ES-I3 (cell line): ENCODE measurements at regions not wholly inside any gene's neighbourhood (a gene's known extent, or its start where the extent isn't known, plus 50 kb on each side); places are given as distances from the start of the nearest gene placed in this dataset.
"Not testable (repeated sequence)": the region's sequence is repeated elsewhere in the genome, so short reads cannot be mapped to it uniquely, and the experiment has no call there.

Experiments used
- H3K36me3 ChIP-seq: 2 replicates; pipeline ENCODE4 v1.6.1; 2013; ENCODE audit warnings: mild to moderate bottlenecking, low read length, control low read depth, moderate library complexity; ENCODE audit not compliant: insufficient read depth
- H3K4me1 ChIP-seq: 2 replicates; pipeline ENCODE4 v1.6.1; 2013; ENCODE audit warnings: mild to moderate bottlenecking, control low read depth, low read length; ENCODE audit not compliant: insufficient read depth
- H3K9ac ChIP-seq: 2 replicates; pipeline ENCODE4 v1.6.1; 2013; ENCODE audit warnings: low read depth, mild to moderate bottlenecking, low read length, moderate library complexity
- H3K9me3 ChIP-seq: 2 replicates; pipeline ENCODE4 v1.6.1; 2013; ENCODE audit warnings: mild to moderate bottlenecking, low read length, moderate library complexity; ENCODE audit not compliant: control insufficient read depth, insufficient read depth

- no peaks in the 10 kb centered on the region for H3K9me3 ChIP-seq
- H3K4me1 ChIP-seq: no peaks in the 10 kb centered on the region
- no peaks in the 10 kb centered on the region for H3K36me3 ChIP-seq
- no peak overlapping the region for H3K9ac ChIP-seq
Observed at GRCh38 chr12:83784298-83784890, 1097.7 kb downstream of the TMTC2 start.

- H3K36me3 ChIP-seq: no peaks in the 10 kb centered on the region
- no peaks in the 10 kb centered on the region for H3K4me1 ChIP-seq
- no peak overlapping the region for H3K9ac ChIP-seq
- H3K9me3 ChIP-seq: no peaks in the 10 kb centered on the region
Observed at GRCh38 chr12:83779526-83779925, 1092.8 kb downstream of the TMTC2 start.

- H3K9ac ChIP-seq: no peak overlapping the region
- H3K36me3 ChIP-seq: no peaks in the 10 kb centered on the region
- no peaks in the 10 kb centered on the region for H3K9me3 ChIP-seq
- H3K4me1 ChIP-seq: no peaks in the 10 kb centered on the region
Observed at GRCh38 chr12:83769151-83769550, 1082.4 kb downstream of the TMTC2 start.

GRCh38 chr12:83767723-83768122 is 1081.0 kb downstream of the TMTC2 start:
- no peaks in the 10 kb centered on the region for H3K4me1 ChIP-seq
- H3K9ac ChIP-seq: no peak overlapping the region
- no peaks in the 10 kb centered on the region; the same call in 1 of the 2 replicates for H3K9me3 ChIP-seq
- H3K36me3 ChIP-seq: no peaks in the 10 kb centered on the region

- H3K9ac ChIP-seq: no peak overlapping the region
- H3K9me3 ChIP-seq: no peaks in the 10 kb centered on the region; the same call in 1 of the 2 replicates
- H3K4me1 ChIP-seq: no peaks in the 10 kb centered on the region
- H3K36me3 ChIP-seq: no peaks in the 10 kb centered on the region
Observed at GRCh38 chr12:83763425-83763824, 1076.7 kb downstream of the TMTC2 start.

GRCh38 chr12:83759906-83760305 is 1073.2 kb downstream of the TMTC2 start:
- Histone ChIP-seq H3K9ac (no peak overlapping the region), H3K9me3 (no peaks in the 10 kb centered on the region; the same call in 1 of the 2 replicates)

GRCh38 chr12:83758888-83759631 is 1072.4 kb downstream of the TMTC2 start:
- Histone ChIP-seq H3K9me3 (no peaks in the 10 kb centered on the region; the same call in 1 of the 2 replicates), H3K4me1 (no peaks in the 10 kb centered on the region), H3K9ac (no peak overlapping the region), H3K36me3 (no peaks in the 10 kb centered on the region)

More at GRCh38 chr12:83759906-83760305, 1073.2 kb downstream of the TMTC2 start:
- H3K4me1 ChIP-seq: no peaks in the 10 kb centered on the region
- no peaks in the 10 kb centered on the region for H3K36me3 ChIP-seq

GRCh38 chr12:83753904-83754303 is 1067.2 kb downstream of the TMTC2 start:
- H3K9me3 ChIP-seq: no peaks in the 10 kb centered on the region
- H3K4me1 ChIP-seq: no peaks in the 10 kb centered on the region
- no peak overlapping the region for H3K9ac ChIP-seq
- no peaks in the 10 kb centered on the region for H3K36me3 ChIP-seq

- no peaks in the 10 kb centered on the region for H3K4me1 ChIP-seq
- no peaks in the 10 kb centered on the region for H3K9me3 ChIP-seq
- H3K9ac ChIP-seq: no peak overlapping the region
- H3K36me3 ChIP-seq: no peaks in the 10 kb centered on the region
Observed at GRCh38 chr12:83753205-83753604, 1066.5 kb downstream of the TMTC2 start.

- no peaks in the 10 kb centered on the region for H3K9me3 ChIP-seq
- no peak overlapping the region for H3K9ac ChIP-seq
- no peaks in the 10 kb centered on the region for H3K36me3 ChIP-seq
- H3K4me1 ChIP-seq: no peaks in the 10 kb centered on the region
Observed at GRCh38 chr12:83739607-83740006, 1052.9 kb downstream of the TMTC2 start.

- no peak overlapping the region for H3K9ac ChIP-seq
- no peaks in the 10 kb centered on the region for H3K36me3 ChIP-seq
- H3K9me3 ChIP-seq: peaks cover 14% of the 10 kb centered on the region
- no peaks in the 10 kb centered on the region for H3K4me1 ChIP-seq
Observed at GRCh38 chr12:83710851-83711250, 1024.1 kb downstream of the TMTC2 start.

- Histone ChIP-seq H3K4me1 (no peaks in the 10 kb centered on the region), H3K36me3 (no peaks in the 10 kb centered on the region), H3K9ac (no peak overlapping the region), H3K9me3 (peaks cover 14% of the 10 kb centered on the region)
Observed at GRCh38 chr12:83709899-83710298, 1023.2 kb downstream of the TMTC2 start.

GRCh38 chr12:83700838-83701237 is 1014.1 kb downstream of the TMTC2 start:
- Histone ChIP-seq H3K9ac (no peak overlapping the region), H3K9me3 (no peaks in the 10 kb centered on the region), H3K36me3 (no peaks in the 10 kb centered on the region), H3K4me1 (no peaks in the 10 kb centered on the region)

GRCh38 chr12:83696311-83696710 is 1009.6 kb downstream of the TMTC2 start:
- H3K9me3 ChIP-seq, H3K9ac ChIP-seq, H3K4me1 ChIP-seq, H3K36me3 ChIP-seq: not testable (repeated sequence)

GRCh38 chr12:83691730-83692129 is 1005.0 kb downstream of the TMTC2 start:
- Histone ChIP-seq H3K36me3 (no peaks in the 10 kb centered on the region), H3K4me1 (no peaks in the 10 kb centered on the region), H3K9ac (no peak overlapping the region), H3K9me3 (no peaks in the 10 kb centered on the region)
